GM12875 (cell line): ENCODE measurements at regions not wholly inside any gene's neighbourhood (a gene's known extent, or its start where the extent isn't known, plus 50 kb on each side); places are given as distances from the start of the nearest gene placed in this dataset.

Experiments used
- H3K4me3 ChIP-seq: one replicate; pipeline ENCODE4 v1.5.1; 2011; ENCODE audit warnings: low read depth, low read length, control low read depth
- TF ChIP-seq, protein P1 (sequence below): IDR thresholded peaks from 2 replicates; pipeline ENCODE4 v1.5.1; 2011; ENCODE audit warnings: low read depth, mild to moderate bottlenecking, control low read depth, inconsistent platforms, low read length, moderate library complexity, borderline replicate concordance; ENCODE audit not compliant: insufficient read depth

- TF ChIP-seq, protein P1, sequence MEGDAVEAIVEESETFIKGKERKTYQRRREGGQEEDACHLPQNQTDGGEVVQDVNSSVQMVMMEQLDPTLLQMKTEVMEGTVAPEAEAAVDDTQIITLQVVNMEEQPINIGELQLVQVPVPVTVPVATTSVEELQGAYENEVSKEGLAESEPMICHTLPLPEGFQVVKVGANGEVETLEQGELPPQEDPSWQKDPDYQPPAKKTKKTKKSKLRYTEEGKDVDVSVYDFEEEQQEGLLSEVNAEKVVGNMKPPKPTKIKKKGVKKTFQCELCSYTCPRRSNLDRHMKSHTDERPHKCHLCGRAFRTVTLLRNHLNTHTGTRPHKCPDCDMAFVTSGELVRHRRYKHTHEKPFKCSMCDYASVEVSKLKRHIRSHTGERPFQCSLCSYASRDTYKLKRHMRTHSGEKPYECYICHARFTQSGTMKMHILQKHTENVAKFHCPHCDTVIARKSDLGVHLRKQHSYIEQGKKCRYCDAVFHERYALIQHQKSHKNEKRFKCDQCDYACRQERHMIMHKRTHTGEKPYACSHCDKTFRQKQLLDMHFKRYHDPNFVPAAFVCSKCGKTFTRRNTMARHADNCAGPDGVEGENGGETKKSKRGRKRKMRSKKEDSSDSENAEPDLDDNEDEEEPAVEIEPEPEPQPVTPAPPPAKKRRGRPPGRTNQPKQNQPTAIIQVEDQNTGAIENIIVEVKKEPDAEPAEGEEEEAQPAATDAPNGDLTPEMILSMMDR: no peak
- H3K4me3 ChIP-seq: no peak overlapping the region
Measured at GRCh38 chr2:128449226-128450061, 130.8 kb upstream of the HS6ST1 start.

- H3K4me3 ChIP-seq: no peak overlapping the region
- TF ChIP-seq, protein P1: no peak
Measured at GRCh38 chr2:128450211-128451024, 131.8 kb upstream of the HS6ST1 start.

GRCh38 chr2:128451084-128452023 is 132.7 kb upstream of the HS6ST1 start:
- TF ChIP-seq, protein P1: no peak
- no peak overlapping the region for H3K4me3 ChIP-seq

- H3K4me3 ChIP-seq: no peak overlapping the region
- TF ChIP-seq, protein P1: no peak
Measured at GRCh38 chr2:128452024-128452411, 133.3 kb upstream of the HS6ST1 start.

DNA sequence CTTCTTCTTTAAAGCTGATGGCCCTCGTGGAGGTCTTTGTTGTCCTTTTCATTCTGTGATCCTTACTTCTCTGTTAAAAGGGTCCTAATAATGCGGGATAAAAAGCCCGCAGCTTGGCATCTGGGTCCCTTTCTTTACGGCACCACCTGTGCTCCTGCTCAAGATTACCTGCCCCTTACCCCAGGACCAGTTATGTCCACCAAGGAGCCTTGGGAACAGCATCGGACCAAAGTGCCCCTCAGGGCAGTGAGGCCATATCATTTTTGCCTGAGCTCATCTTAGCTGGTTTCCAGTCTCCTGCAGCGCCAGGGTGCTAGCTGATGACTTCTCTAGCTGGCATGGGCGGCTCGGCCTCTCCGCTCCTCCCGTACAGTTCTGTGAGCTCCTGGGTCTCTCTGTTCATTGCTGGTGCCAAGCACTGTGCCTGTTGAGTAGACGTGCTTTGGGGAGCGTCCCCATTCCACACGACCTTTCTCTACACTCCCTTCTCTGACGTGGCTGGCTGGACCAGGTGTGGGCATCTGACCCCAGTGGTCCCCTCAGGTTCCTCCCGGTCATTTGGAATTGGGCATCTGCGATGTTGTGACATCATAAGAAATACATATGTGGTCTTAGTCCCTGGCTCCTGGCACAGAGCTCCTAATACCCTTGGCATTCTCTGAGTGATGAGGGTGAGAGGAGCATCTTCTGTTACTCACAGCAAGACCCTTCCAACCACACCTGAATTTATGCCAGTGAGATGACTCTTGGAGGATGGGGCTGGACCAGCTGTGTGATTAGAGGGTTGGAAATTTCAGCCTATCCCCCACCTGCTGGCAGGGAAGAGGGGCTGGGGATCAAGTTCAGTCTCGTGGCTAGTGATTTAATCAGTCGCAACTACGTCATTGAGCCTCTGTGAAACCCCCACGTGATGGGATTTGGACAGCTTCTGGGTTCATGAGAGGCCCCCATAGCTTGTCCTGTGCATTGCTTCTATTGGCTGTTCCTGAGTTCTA is 134.2 kb upstream of the HS6ST1 start:
- TF ChIP-seq, protein P1: no peak
- H3K4me3 ChIP-seq: no peak overlapping the region
